T-cell (primary cell): ENCODE measurements at regions not wholly inside any gene's neighbourhood (a gene's known extent, or its start where the extent isn't known, plus 50 kb on each side); places are given as distances from the start of the nearest gene placed in this dataset.

Experiments
- ATAC-seq, 4 experiments: fragments of 200-7000 bp in 3 of 4; fragments of 150-1000 bp in 1 of 4; cut with Tn5 transposase; replicated peaks in 1 of 4; 1 replicate in 3 of 4; 2 replicates in 1 of 4; pipeline ENCODE4 v1.10.0; 2021; ENCODE audit warnings: moderate library complexity in 3 of 4, mild to moderate bottlenecking in 2 of 4, moderate number of reproducible peaks in 1 of 4
- CTCF ChIA-PET, 2 donors: fragments of 300-600 bp; sonication (Branson Sonifier 250); formaldehyde crosslinking; loops; one replicate each; lab custom pipeline; 2022; ENCODE audit warnings: antibody characterized with exemption in 2 of 2; lab: Charles Lee
- POLR2A ChIA-PET, 2 donors: fragments of 300-600 bp; sonication (Branson Sonifier 250); formaldehyde crosslinking; loops; one replicate each; lab custom pipeline; 2022; ENCODE audit warnings: antibody characterized with exemption in 2 of 2; lab: Charles Lee
- DNase-seq, 35 experiments: peaks; one replicate each; pipeline versions ENCODE4 v3.0.0 to v3.0.0-alpha.2; 2013 to 2023
- H3K27ac ChIP-seq: one replicate; pipeline ENCODE4 v1.5.1; 2013; ENCODE audit warnings: low read length
- H3K27me3 ChIP-seq, 2 experiments: replicated peaks in 1 of 2; 1 replicate in 1 of 2; 2 replicates in 1 of 2; pipeline versions ENCODE4 v1.6.1 to v1.7.0; 2013; ENCODE audit warnings: low read length in 1 of 2, mixed read lengths in 1 of 2; ENCODE audit not compliant: control insufficient read depth in 2 of 2, insufficient read depth in 2 of 2; ENCODE audit errors: extremely low read depth in 1 of 2
- H3K36me3 ChIP-seq, 2 donors: 1 replicate in 1 of 2; 2 replicates in 1 of 2; pipeline versions ENCODE4 v1.6.1 to v1.7.0; 2013; ENCODE audit warnings: low read length in 1 of 2; ENCODE audit not compliant: control insufficient read depth in 2 of 2, insufficient read depth in 1 of 2; ENCODE audit errors: extremely low read depth in 1 of 2
- H3K4me1 ChIP-seq, 2 experiments: 1 replicate in 1 of 2; 2 replicates in 1 of 2; pipeline versions ENCODE4 v1.6.1 to v1.7.0; 2013; ENCODE audit warnings: low read length in 2 of 2, mixed read lengths in 1 of 2; ENCODE audit not compliant: insufficient read depth in 2 of 2, control insufficient read depth in 1 of 2; ENCODE audit errors: extremely low read depth in 1 of 2
- H3K4me3 ChIP-seq, 2 donors: 1 replicate in 1 of 2; 2 replicates in 1 of 2; pipeline versions ENCODE4 v1.5.1 to v1.7.0; 2013; ENCODE audit warnings: mild to moderate bottlenecking in 2 of 2, low read length in 1 of 2, moderate library complexity in 1 of 2; ENCODE audit not compliant: control insufficient read depth in 1 of 2; ENCODE audit errors: extremely low read depth in 1 of 2
- H3K9me3 ChIP-seq: 2 replicates; pipeline ENCODE4 v1.7.0; 2013
- H3K27ac Mint-ChIP-seq, 2 donors: one replicate each; pipeline ENCODE4 v1.8.0; 2020 to 2021; ENCODE audit warnings: mild to moderate bottlenecking in 2 of 2, mixed read lengths in 2 of 2
- H3K27me3 Mint-ChIP-seq, 2 donors: one replicate each; pipeline ENCODE4 v1.8.0; 2021 to 2022; ENCODE audit warnings: mixed read lengths in 2 of 2
- H3K36me3 Mint-ChIP-seq: one replicate; pipeline ENCODE4 v1.8.0; 2021; ENCODE audit warnings: mixed read lengths
- H3K4me1 Mint-ChIP-seq, 3 donors: one replicate each; pipeline ENCODE4 v1.8.0; 2020 to 2022; ENCODE audit warnings: mixed read lengths in 3 of 3, mild to moderate bottlenecking in 1 of 3
- H3K4me3 Mint-ChIP-seq, 3 donors: one replicate each; pipeline ENCODE4 v1.8.0; 2020 to 2022; ENCODE audit warnings: mild to moderate bottlenecking in 3 of 3, mixed read lengths in 3 of 3, moderate library complexity in 3 of 3
- H3K9me3 Mint-ChIP-seq, 3 donors: one replicate each; pipeline ENCODE4 v1.8.0; 2020 to 2022; ENCODE audit warnings: mixed read lengths in 3 of 3
- WGBS: methylation state at CpG from one replicate; pipeline ENCODE4 v1.1.5; 2013; ENCODE audit warnings: missing lambda C conversion rate; ENCODE audit not compliant: insufficient coverage; 5-methylcytosine and 5-hydroxymethylcytosine counted together

DNA sequence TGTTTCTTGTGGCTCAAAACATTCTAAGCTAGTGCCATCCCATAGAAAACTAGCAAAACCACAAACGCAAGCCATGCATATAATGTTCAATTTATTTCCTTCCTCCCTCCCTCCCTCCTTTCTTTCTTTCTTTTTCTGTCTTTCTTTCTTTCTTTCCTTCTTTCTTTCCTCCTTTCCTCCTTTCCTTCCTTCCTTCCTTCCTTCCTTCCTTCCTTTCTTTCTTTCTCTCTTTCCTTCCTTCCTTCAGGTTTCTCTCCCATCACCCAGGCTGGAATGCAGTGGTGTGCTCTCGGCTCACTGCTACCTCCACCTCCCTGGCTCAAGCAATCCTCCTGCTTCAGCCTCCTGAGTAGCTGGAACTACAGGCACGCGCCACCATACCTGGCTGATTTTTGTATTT lies 492.8 kb upstream of the PROK2 start:
- 82% methylated on average over 1 of the region's 4 CpGs for WGBS
- H3K9me3 Mint-ChIP-seq = peaks cover 4 to 7% (median 5%) of the 10 kb centered on the region in 3 donors
- Histone ChIP-seq H3K9me3 (no peaks in the 10 kb centered on the region), H3K4me1 (peaks cover 6 to 20% of the 10 kb centered on the region in 2 experiments), H3K27me3 (peaks cover 0 to 11% of the 10 kb centered on the region in 2 experiments), H3K4me3 (no peak overlapping the region), H3K27ac (no peak overlapping the region), H3K36me3 (no peaks in the 10 kb centered on the region)
- no peaks in the 10 kb centered on the region for H3K36me3 Mint-ChIP-seq
- H3K4me1 Mint-ChIP-seq = peaks cover 22 to 24% (median 22%) of the 10 kb centered on the region in 3 donors
- H3K27ac Mint-ChIP-seq = no peak overlapping the region
- DNase-seq = no peak
- POLR2A ChIA-PET = no interaction called here
- H3K27me3 Mint-ChIP-seq = peaks cover 9 to 11% of the 10 kb centered on the region in 2 donors
- no peak overlapping the region for H3K4me3 Mint-ChIP-seq
- no peak for ATAC-seq
- CTCF ChIA-PET = interaction anchor here in 1 of 2 donors (0.7 kb wide), 1 partner anchor 617 kb away, joined by 3 read pairs; no protein-coding TSS in a partner anchor

DNA sequence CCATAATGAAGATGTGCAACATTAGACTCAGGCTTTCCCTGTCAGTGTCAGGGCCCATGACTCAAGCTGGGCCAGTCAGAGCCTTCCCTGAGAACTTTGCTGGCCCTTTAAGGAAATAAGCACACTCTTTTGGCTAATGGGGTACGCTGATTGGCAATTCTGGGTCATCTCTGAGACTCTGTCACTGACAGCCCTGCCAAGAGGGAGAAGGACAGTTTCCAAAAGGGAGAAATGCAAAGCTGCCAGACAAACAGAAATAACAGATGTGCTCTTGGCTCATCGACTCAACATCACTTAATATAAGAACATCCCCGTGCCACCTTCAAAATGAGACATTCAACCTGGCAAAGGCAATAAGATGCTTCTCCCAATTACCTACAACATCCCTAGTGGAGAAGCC lies 491.9 kb upstream of the PROK2 start:
- ChIA-PET POLR2A (no interaction called here), CTCF (no interaction called here)
- H3K4me3 Mint-ChIP-seq = no peak overlapping the region
- no peak overlapping the region for H3K27ac ChIP-seq
- H3K4me1 ChIP-seq = peaks cover 6 to 20% of the 10 kb centered on the region in 2 experiments
- H3K27ac Mint-ChIP-seq = no peak overlapping the region
- H3K27me3 ChIP-seq = peaks cover 0 to 11% of the 10 kb centered on the region in 2 experiments
- WGBS = 100% methylated on average over 3 of the region's 3 CpGs
- H3K4me1 Mint-ChIP-seq = peaks cover 22 to 32% (median 31%) of the 10 kb centered on the region in 3 donors
- no peaks in the 10 kb centered on the region for H3K36me3 ChIP-seq
- DNase-seq (no peak), ATAC-seq (no peak)
- peaks cover 6 to 7% of the 10 kb centered on the region in 2 donors for H3K27me3 Mint-ChIP-seq
- no peak overlapping the region for H3K4me3 ChIP-seq
- peaks cover 0 to 1% (median under 1%) of the 10 kb centered on the region in 3 donors for H3K9me3 Mint-ChIP-seq
- H3K9me3 ChIP-seq = no peaks in the 10 kb centered on the region
- H3K36me3 Mint-ChIP-seq = no peaks in the 10 kb centered on the region

DNA sequence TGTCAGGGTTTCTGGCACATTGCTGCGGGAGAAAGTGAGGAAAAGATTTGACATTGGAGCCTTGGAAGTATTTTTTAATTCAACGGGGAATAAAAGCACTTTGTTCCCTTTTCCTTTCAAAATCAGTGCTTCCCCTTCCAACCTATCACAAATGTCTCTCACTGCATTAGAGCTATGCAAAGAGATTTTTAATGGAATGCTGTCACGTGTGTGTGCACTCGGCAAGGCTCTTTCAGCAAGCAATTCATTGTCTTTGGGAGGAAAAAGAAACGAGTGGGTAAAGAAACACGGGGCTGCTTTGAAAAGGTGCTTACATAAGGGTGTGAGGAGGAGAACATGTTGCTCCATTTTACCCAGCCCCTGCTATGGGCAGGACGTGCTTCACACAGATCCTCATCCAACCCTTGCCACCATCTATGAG lies 490.4 kb upstream of the PROK2 start:
- ChIA-PET POLR2A (interaction anchor here in 1 of 2 donors (0.5 kb wide), 1 partner anchor 481 kb away, joined by 4 read pairs; no protein-coding TSS in a partner anchor), CTCF (no interaction called here)
- WGBS = 80% methylated on average over 1 of the region's 7 CpGs
- H3K9me3 Mint-ChIP-seq = no peaks in the 10 kb centered on the region
- Histone ChIP-seq H3K36me3 (no peaks in the 10 kb centered on the region), H3K4me1 (peaks cover 16 to 34% of the 10 kb centered on the region in 2 experiments), H3K27me3 (peaks cover 0 to 13% of the 10 kb centered on the region in 2 experiments), H3K9me3 (no peaks in the 10 kb centered on the region), H3K27ac (no peak overlapping the region), H3K4me3 (no peak overlapping the region)
- H3K4me1 Mint-ChIP-seq = peaks cover 26 to 45% (median 44%) of the 10 kb centered on the region in 3 donors
- ATAC-seq (no peak), DNase-seq (no peak)
- H3K27me3 Mint-ChIP-seq = peaks cover 1 to 4% of the 10 kb centered on the region in 2 donors
- no peaks in the 10 kb centered on the region for H3K36me3 Mint-ChIP-seq
- peak overlapping the region in 1 of 2 donors; percentile 34 for H3K27ac Mint-ChIP-seq
- H3K4me3 Mint-ChIP-seq = no peak overlapping the region

DNA sequence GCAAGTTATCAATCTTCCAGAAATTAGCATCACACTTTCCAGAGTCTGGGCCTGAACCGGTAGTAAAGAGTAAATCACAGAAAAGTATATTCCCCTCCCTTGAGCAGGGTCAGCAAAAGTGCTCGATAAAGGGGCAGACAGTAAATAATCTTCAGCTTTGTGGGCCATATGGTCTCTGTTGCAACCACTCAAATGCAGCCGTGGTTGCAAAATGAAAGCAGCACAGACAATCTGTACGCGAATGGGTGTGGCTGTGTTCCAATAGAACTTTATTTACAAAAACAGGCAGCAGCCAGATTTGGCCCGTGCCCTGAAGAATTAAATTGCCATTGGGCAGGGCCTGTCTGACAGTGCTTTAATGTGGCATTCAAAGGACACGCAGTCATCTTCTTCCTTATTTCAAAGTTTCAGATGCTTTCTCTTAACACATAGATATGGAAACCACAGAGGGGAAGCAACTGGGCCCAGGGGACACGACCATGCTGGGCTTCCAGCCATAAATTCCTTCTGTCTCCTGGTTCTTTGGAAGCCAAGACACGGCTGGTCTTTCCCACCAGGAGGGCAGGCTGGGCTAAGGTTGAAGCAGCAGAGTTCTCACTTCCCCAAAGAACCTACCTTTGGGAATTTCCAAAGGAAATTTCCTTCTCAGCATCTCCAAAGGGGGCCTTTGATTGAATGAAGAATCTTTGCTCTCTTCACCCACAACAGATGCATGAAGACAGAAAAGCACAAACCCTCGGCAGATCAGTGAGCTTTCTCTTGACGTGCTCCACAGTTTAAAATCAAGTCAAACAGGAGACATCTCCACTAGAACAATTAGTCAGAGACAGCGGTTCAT lies 489.8 kb upstream of the PROK2 start:
- Histone ChIP-seq H3K4me1 (peaks cover 21 to 35% of the 10 kb centered on the region in 2 experiments), H3K36me3 (no peaks in the 10 kb centered on the region), H3K27me3 (peaks cover 0 to 10% of the 10 kb centered on the region in 2 experiments), H3K27ac (no peak overlapping the region), H3K9me3 (no peaks in the 10 kb centered on the region), H3K4me3 (no peak overlapping the region)
- DNase-seq = peak in 18 of 35 experiments; percentile 2 to 50 (median 18)
- Mint-ChIP-seq H3K36me3 (no peaks in the 10 kb centered on the region), H3K4me1 (peaks cover 32 to 52% (median 51%) of the 10 kb centered on the region in 3 donors), H3K9me3 (no peaks in the 10 kb centered on the region), H3K27me3 (peaks cover 0 to 3% of the 10 kb centered on the region in 2 donors), H3K4me3 (peak overlapping the region; percentile 13 to 52 (median 22)), H3K27ac (peak overlapping the region; percentile 7 to 9)
- CTCF ChIA-PET = no interaction called here
- ATAC-seq = peak in 3 of 4 experiments; percentile 44 to 75 (median 65)
- POLR2A ChIA-PET = no interaction called here
- WGBS = 34% methylated on average over 8 of the region's 12 CpGs

DNA sequence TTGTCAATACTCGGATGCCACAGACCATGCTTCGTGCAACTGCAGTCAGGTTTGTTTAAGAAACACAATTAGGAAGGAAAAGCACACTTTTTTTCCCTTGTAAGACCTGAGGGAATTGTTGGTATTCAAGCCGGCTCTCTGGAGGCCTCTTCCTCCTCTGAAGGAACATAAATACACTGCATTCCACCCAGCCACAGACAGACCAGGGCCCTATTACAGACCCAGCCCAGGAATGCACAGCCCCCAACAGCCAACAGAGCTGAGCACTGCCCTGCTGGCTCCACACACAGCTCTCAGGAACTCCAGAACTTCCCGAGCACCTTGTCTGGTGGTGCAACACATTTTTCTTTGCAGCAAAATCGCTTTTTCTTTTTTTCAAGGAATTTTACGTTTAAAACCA lies 488.7 kb upstream of the PROK2 start:
- Mint-ChIP-seq H3K9me3 (no peaks in the 10 kb centered on the region), H3K27me3 (no peaks in the 10 kb centered on the region), H3K4me1 (peaks cover 36 to 57% (median 54%) of the 10 kb centered on the region in 3 donors), H3K4me3 (no peak overlapping the region), H3K36me3 (no peaks in the 10 kb centered on the region), H3K27ac (no peak overlapping the region)
- Histone ChIP-seq H3K4me3 (no peak overlapping the region), H3K9me3 (no peaks in the 10 kb centered on the region), H3K27ac (no peak overlapping the region), H3K36me3 (no peaks in the 10 kb centered on the region), H3K27me3 (peaks cover 0 to 6% of the 10 kb centered on the region in 2 experiments), H3K4me1 (peaks cover 24 to 41% of the 10 kb centered on the region in 2 experiments)
- 80% methylated on average over 2 of the region's 6 CpGs for WGBS
- POLR2A ChIA-PET = no interaction called here
- CTCF ChIA-PET = no interaction called here
- no peak for DNase-seq
- no peak for ATAC-seq

DNA sequence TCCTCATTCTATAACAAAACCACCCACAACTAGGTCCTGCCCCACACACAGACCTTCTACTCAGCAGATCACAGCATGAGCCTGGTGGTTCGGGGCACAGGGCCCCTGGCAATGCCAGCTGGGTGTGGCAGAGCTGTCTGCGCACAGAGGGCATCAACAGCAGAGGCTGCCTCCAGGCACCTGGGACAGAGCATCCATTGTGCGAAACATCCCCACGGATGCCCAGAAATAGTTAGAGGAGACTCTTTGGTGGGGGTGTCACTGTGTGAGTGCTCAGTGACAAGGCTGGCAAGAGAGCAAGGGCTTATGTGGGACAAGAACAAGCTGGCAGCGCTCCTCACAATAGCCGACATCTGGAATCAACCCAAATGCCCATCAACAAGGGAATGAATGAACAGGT lies 487.4 kb upstream of the PROK2 start:
- H3K9me3 Mint-ChIP-seq = no peaks in the 10 kb centered on the region
- Histone ChIP-seq H3K27ac (no peak overlapping the region), H3K9me3 (no peaks in the 10 kb centered on the region), H3K4me1 (peaks cover 24 to 41% of the 10 kb centered on the region in 2 experiments), H3K27me3 (peaks cover 0 to 6% of the 10 kb centered on the region in 2 experiments), H3K4me3 (no peak overlapping the region), H3K36me3 (no peaks in the 10 kb centered on the region)
- no peaks in the 10 kb centered on the region for H3K27me3 Mint-ChIP-seq
- H3K27ac Mint-ChIP-seq = peak overlapping the region in 1 of 2 donors; percentile 28
- CTCF ChIA-PET = no interaction called here
- peaks cover 36 to 57% (median 54%) of the 10 kb centered on the region in 3 donors for H3K4me1 Mint-ChIP-seq
- no peaks in the 10 kb centered on the region for H3K36me3 Mint-ChIP-seq
- whole genome bisulfite sequencing = 93% methylated on average over 3 of the region's 6 CpGs
- H3K4me3 Mint-ChIP-seq = no peak overlapping the region
- POLR2A ChIA-PET = no interaction called here
- ATAC-seq (no peak), DNase-seq (no peak)
